DND-41 (cell line): ENCODE measurements at regions not wholly inside any gene's neighbourhood (a gene's known extent, or its start where the extent isn't known, plus 50 kb on each side); places are given as distances from the start of the nearest gene placed in this dataset.

Experiments
- ATAC-seq: fragments of 200-7000 bp; cut with Tn5 transposase; 3 replicates; pipeline ENCODE4 v1.9.1; 2021; ENCODE audit warnings: low read depth; ENCODE audit not compliant: insufficient read depth
- DNase-seq: peaks from one replicate; pipeline ENCODE4 v3.0.0-alpha.2; 2020
- H2AFZ ChIP-seq: 2 replicates; pipeline ENCODE4 v1.6.0; 2012; ENCODE audit warnings: low read depth, low read length
- H3K27ac ChIP-seq: 2 replicates; pipeline ENCODE4 v1.5.1; 2012; ENCODE audit warnings: low read length, inconsistent platforms
- H3K27me3 ChIP-seq: fragments of 200-600 bp; sonication (generic); 2 replicates; pipeline ENCODE4 v1.6.0; 2012; ENCODE audit warnings: low read length, mild to moderate bottlenecking, inconsistent platforms; ENCODE audit not compliant: insufficient read depth, poor library complexity
- H3K36me3 ChIP-seq: 2 replicates; pipeline ENCODE4 v1.5.1; 2012; ENCODE audit warnings: low read length, inconsistent platforms; ENCODE audit not compliant: insufficient read depth
- H3K4me1 ChIP-seq: 2 replicates; pipeline ENCODE4 v1.5.1; 2012; ENCODE audit warnings: mild to moderate bottlenecking, low read length; ENCODE audit not compliant: insufficient read depth
- H3K4me2 ChIP-seq: 2 replicates; pipeline ENCODE4 v1.6.0; 2012; ENCODE audit warnings: mild to moderate bottlenecking, moderate library complexity, low read length, inconsistent platforms; ENCODE audit not compliant: insufficient read depth
- H3K4me3 ChIP-seq, 2 experiments: fragments of 200-600 bp in 1 of 2; shearing (Covaris generic) in 1 of 2; 2 replicates each; pipeline ENCODE4 v1.5.1; 2012 to 2016; ENCODE audit warnings: inconsistent platforms in 2 of 2, low read length in 2 of 2, mild to moderate bottlenecking in 2 of 2, low read depth in 1 of 2, moderate library complexity in 1 of 2
- H3K79me2 ChIP-seq: 2 replicates; pipeline ENCODE4 v1.6.0; 2012; ENCODE audit warnings: low read length, inconsistent platforms; ENCODE audit not compliant: insufficient read depth
- H3K9ac ChIP-seq: 2 replicates; pipeline ENCODE4 v1.6.0; 2012; ENCODE audit warnings: low read depth, mild to moderate bottlenecking, inconsistent platforms, low read length, moderate library complexity
- H3K9me3 ChIP-seq: 2 replicates; pipeline ENCODE4 v1.5.1; 2012; ENCODE audit warnings: low read length, moderate library complexity, mild to moderate bottlenecking, inconsistent platforms; ENCODE audit not compliant: insufficient read depth, severe bottlenecking
- H4K20me1 ChIP-seq: 2 replicates; pipeline ENCODE4 v1.6.0; 2012; ENCODE audit warnings: low read length; ENCODE audit not compliant: insufficient read depth
- EZH2 ChIP-seq: IDR thresholded peaks from 3 replicates; pipeline ENCODE4 v1.6.1; 2012; ENCODE audit warnings: borderline replicate concordance, low read depth, mild to moderate bottlenecking, moderate library complexity, low read length, inconsistent platforms; ENCODE audit not compliant: severe bottlenecking
- TF ChIP-seq, protein P1 (sequence below): IDR thresholded peaks from 2 replicates; pipeline ENCODE4 v1.5.1; 2012; ENCODE audit warnings: borderline replicate concordance, low read length, moderate library complexity, mild to moderate bottlenecking; ENCODE audit not compliant: poor library complexity, severe bottlenecking; ENCODE audit errors: extremely low read depth

DNA sequence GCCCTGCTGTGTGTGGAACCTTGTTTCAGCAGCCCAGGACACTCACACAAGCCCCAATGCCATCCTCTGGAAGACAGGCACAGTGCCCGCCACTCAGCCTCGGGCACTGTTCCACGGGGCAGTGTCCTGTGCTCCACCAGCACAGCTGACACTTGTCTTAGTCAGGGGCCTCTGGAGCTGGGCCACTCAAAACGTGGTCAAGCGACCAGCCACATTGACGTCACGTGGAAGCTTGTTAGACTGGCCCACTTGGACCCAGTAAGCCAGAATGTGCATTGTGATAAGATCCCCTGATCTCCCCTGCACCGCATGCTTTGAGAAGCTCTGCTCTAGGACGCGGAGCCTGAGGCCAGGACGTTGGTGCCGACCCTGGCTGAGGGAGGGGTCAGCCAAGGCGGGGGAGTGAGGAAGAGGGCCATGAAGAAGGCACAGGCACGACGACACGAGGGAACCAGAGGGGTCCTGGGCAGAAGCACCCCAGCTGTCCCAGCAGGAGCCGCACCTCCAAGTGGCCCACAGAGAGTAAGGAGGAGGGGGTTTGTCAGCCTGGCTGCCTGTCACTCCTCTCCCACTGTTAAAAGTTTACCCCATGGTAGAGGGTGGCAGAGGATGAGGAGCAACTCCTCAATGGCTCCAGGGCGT is 64.6 kb downstream of the LINC01488 start:
- no peak overlapping the region for H3K27ac ChIP-seq
- H2AFZ ChIP-seq, result no peak overlapping the region
- ATAC-seq, result no peak
- H3K9ac ChIP-seq, result no peak overlapping the region
- no peak for TF ChIP-seq EZH2
- TF ChIP-seq, protein P1, sequence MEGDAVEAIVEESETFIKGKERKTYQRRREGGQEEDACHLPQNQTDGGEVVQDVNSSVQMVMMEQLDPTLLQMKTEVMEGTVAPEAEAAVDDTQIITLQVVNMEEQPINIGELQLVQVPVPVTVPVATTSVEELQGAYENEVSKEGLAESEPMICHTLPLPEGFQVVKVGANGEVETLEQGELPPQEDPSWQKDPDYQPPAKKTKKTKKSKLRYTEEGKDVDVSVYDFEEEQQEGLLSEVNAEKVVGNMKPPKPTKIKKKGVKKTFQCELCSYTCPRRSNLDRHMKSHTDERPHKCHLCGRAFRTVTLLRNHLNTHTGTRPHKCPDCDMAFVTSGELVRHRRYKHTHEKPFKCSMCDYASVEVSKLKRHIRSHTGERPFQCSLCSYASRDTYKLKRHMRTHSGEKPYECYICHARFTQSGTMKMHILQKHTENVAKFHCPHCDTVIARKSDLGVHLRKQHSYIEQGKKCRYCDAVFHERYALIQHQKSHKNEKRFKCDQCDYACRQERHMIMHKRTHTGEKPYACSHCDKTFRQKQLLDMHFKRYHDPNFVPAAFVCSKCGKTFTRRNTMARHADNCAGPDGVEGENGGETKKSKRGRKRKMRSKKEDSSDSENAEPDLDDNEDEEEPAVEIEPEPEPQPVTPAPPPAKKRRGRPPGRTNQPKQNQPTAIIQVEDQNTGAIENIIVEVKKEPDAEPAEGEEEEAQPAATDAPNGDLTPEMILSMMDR, result no peak
- no peak for DNase-seq
- no peak overlapping the region for H3K4me2 ChIP-seq
- peaks cover 2% of the 10 kb centered on the region for H3K9me3 ChIP-seq
- no peaks in the 10 kb centered on the region for H3K27me3 ChIP-seq
- H3K79me2 ChIP-seq, result no peaks in the 10 kb centered on the region
- no peaks in the 10 kb centered on the region for H3K4me1 ChIP-seq
- no peaks in the 10 kb centered on the region; the same call in 1 of the 2 replicates for H4K20me1 ChIP-seq
- no peaks in the 10 kb centered on the region for H3K36me3 ChIP-seq
- H3K4me3 ChIP-seq, result no peak overlapping the region

DNA sequence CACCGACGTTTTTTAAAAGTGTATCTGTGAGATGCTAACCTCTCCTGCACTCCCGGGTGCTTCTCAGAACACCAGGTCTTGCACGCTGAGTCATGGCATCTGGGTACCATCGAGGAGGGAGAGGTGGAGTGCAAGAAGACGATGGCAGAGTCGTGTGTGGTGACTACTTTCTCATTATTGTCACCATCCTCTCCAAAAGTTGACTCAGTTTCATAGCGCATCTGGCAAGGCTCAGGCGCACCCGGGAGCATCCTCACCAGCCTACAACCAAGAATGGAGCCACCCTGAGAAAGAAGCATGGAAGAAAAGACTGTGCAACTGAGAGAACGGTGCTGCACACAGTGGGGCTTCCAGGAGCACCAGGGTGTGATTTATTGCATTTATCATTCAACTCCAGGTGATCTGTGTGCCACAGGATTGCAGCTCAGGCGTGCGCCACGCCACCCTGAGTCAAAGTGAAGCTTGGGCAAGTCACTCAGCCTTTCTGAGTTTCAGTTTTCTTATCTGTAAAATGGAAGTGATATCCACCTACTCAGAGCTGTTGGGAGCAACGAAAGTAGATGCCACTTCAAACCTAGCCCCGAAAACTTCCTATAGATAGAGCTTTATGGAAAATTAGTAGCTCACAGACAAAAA is 65.4 kb downstream of the LINC01488 start:
- DNase-seq (no peak), ATAC-seq (no peak)
- no peaks in the 10 kb centered on the region for H3K79me2 ChIP-seq
- no peak overlapping the region for H2AFZ ChIP-seq
- H3K9me3 ChIP-seq, result peaks cover 2% of the 10 kb centered on the region
- no peak for TF ChIP-seq EZH2
- TF ChIP-seq, protein P1, result no peak
- no peak overlapping the region for H3K27ac ChIP-seq
- H3K4me1 ChIP-seq, result no peaks in the 10 kb centered on the region
- H3K9ac ChIP-seq, result no peak overlapping the region
- H3K4me2 ChIP-seq, result no peak overlapping the region
- no peak overlapping the region for H3K4me3 ChIP-seq
- H4K20me1 ChIP-seq, result no peaks in the 10 kb centered on the region; the same call in 1 of the 2 replicates
- no peaks in the 10 kb centered on the region for H3K36me3 ChIP-seq
- H3K27me3 ChIP-seq, result no peaks in the 10 kb centered on the region

DNA sequence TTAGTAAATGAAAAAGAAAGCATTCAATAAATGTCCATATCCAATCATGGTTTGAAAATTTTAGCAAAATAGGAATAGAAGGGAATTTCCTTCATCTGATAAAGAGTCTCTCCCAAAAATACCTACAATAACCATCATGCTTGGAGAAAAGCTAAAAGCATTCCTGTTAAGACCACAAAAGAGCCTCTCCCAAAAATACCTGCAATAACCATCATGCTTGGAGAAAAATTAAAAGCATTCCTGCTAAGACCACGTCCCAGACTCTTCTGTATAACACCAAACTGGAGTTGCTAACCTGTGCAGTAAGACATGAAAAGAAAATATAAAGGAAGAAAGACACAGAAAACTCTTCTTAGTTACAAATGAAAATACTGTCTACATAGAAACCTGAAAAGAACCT is 69.4 kb downstream of the LINC01488 start:
- Histone ChIP-seq H3K79me2 (no peaks in the 10 kb centered on the region), H3K36me3 (no peaks in the 10 kb centered on the region)
- TF ChIP-seq EZH2, result no peak
- TF ChIP-seq, protein P1, result no peak

More for the DNA sequence above, 69.4 kb downstream of the LINC01488 start:
- Histone ChIP-seq H3K4me3 (no peak overlapping the region), H3K27ac (no peak overlapping the region), H4K20me1 (no peaks in the 10 kb centered on the region), H3K4me1 (no peaks in the 10 kb centered on the region), H3K9ac (no peak overlapping the region), H3K4me2 (no peak overlapping the region), H3K9me3 (peaks cover 2% of the 10 kb centered on the region), H2AFZ (no peak overlapping the region), H3K27me3 (no peaks in the 10 kb centered on the region)
- DNase-seq (no peak), ATAC-seq (no peak)
